K562 (cell line): ENCODE measurements at regions not wholly inside any gene's neighbourhood (a gene's known extent, or its start where the extent isn't known, plus 50 kb on each side); places are given as distances from the start of the nearest gene placed in this dataset.

Source experiments
- ATAC-seq: fragments of 200-7000 bp; cut with Tn5 transposase; 3 replicates; pipeline ENCODE4 v1.9.1; 2020; ENCODE audit warnings: moderate library complexity
- BruUV-seq: library from RNA; stranded (reverse); fragments of 400-500 nt; replicated peaks from 2 replicates; lab custom pipeline; 2021; lab: Mats Ljungman, UMichigan
- CTCF ChIA-PET: fragments of 300-600 bp; formaldehyde crosslinking; extraction: SDS; loops from one replicate; lab custom pipeline; 2021; ENCODE audit warnings: low intra/inter-chr PET ratio; lab: Yijun Ruan, JAX
- POLR2A ChIA-PET: fragments of 300-600, 350-650 bp; sonication (Branson Sonifier 250); formaldehyde crosslinking; extraction: SDS; loops from one replicate; lab custom pipeline; 2021; ENCODE audit warnings: antibody characterized with exemption, inconsistent platforms; lab: Yijun Ruan, JAX
- DNase-seq, 4 experiments: peaks; one replicate each; pipeline versions ENCODE4 v3.0.0 to v3.0.0-alpha.2; 2011 to 2018; ENCODE audit warnings: low spot score in 3 of 4, mixed read lengths in 3 of 4; ENCODE audit errors: extremely low read depth in 1 of 4
- FAIRE-seq: peaks from 2 replicates; lab custom pipeline; 2011; peaks lifted over from hg19 to GRCh38; lab: Jason Lieb, UNC
- H2AFZ ChIP-seq: 2 replicates; pipeline ENCODE4 v1.6.0; 2011; ENCODE audit warnings: low read depth, low read length, control low read depth, inconsistent platforms
- H3K27ac ChIP-seq: fragments of 200-600 bp; 3 replicates; pipeline ENCODE4 v1.8.0; 2011; ENCODE audit warnings: low read depth, mild to moderate bottlenecking, control low read depth, inconsistent platforms, low read length, moderate library complexity, mixed read lengths; ENCODE audit errors: extremely low read depth
- H3K27me3 ChIP-seq, 2 experiments: fragments of 300-600 bp in 1 of 2; 2 replicates in 1 of 2; 3 replicates in 1 of 2; pipeline versions ENCODE4 v1.6.0 to v1.8.0; 2011; ENCODE audit warnings: inconsistent platforms in 2 of 2, low read length in 2 of 2, mild to moderate bottlenecking in 1 of 2, mixed read lengths in 1 of 2, moderate library complexity in 1 of 2; ENCODE audit not compliant: control insufficient read depth in 2 of 2, insufficient read depth in 2 of 2
- H3K36me3 ChIP-seq: fragments of 300-600 bp; 3 replicates; pipeline ENCODE4 v1.8.0; 2011; ENCODE audit warnings: mild to moderate bottlenecking, low read length, inconsistent platforms; ENCODE audit not compliant: control insufficient read depth, insufficient read depth
- H3K4me1 ChIP-seq, 2 experiments: fragments of 200-600 bp in 1 of 2; replicated peaks in 1 of 2; 2 replicates in 1 of 2; 3 replicates in 1 of 2; pipeline versions ENCODE4 v1.5.1 to v1.8.0; 2011; ENCODE audit warnings: inconsistent platforms in 2 of 2, low read length in 2 of 2, mild to moderate bottlenecking in 1 of 2, mixed read lengths in 1 of 2, moderate library complexity in 1 of 2; ENCODE audit not compliant: control insufficient read depth in 2 of 2, insufficient read depth in 2 of 2
- H3K4me2 ChIP-seq: 2 replicates; pipeline ENCODE4 v1.6.1; 2011; ENCODE audit warnings: low read length, control low read depth, inconsistent platforms, mixed read lengths; ENCODE audit not compliant: insufficient read depth
- H3K4me3 ChIP-seq: fragments of 200-600 bp; sonication (generic), shearing (Covaris generic); 2 replicates; pipeline ENCODE4 v1.5.1; 2016; ENCODE audit warnings: control low read depth, inconsistent platforms
- H3K79me2 ChIP-seq: fragments of 200-600 bp; 3 replicates; pipeline ENCODE4 v1.8.0; 2011; ENCODE audit warnings: low read length, inconsistent platforms; ENCODE audit not compliant: control insufficient read depth, insufficient read depth
- H3K9ac ChIP-seq, 2 experiments: 2 replicates each; pipeline versions ENCODE4 v1.6.0 to v1.6.1; 2011; ENCODE audit warnings: low read depth in 2 of 2, low read length in 2 of 2, control low read depth in 1 of 2, inconsistent platforms in 1 of 2, mild to moderate bottlenecking in 1 of 2, mixed read lengths in 1 of 2; ENCODE audit not compliant: insufficient read depth in 1 of 2
- H3K9me1 ChIP-seq: one replicate; pipeline ENCODE4 v1.6.0; 2011; ENCODE audit warnings: inconsistent platforms, mild to moderate bottlenecking, low read length, moderate library complexity; ENCODE audit not compliant: control insufficient read depth, insufficient read depth
- H3K9me3 ChIP-seq: replicated peaks from 2 replicates; pipeline ENCODE4 v1.5.1; 2011; ENCODE audit warnings: low read depth, low read length, inconsistent platforms; ENCODE audit not compliant: control insufficient read depth, insufficient read depth
- H4K20me1 ChIP-seq: replicated peaks from 2 replicates; pipeline ENCODE4 v1.6.1; 2011; ENCODE audit warnings: low read length, inconsistent platforms, mixed read lengths; ENCODE audit not compliant: control insufficient read depth, insufficient read depth
- ATF7 ChIP-seq: fragments of 450-650 bp; IDR thresholded peaks from 2 replicates; pipeline ENCODE4 v1.7.1; 2014; ENCODE audit warnings: mild to moderate bottlenecking, moderate library complexity
- BRF1 ChIP-seq: IDR thresholded peaks from 3 replicates; pipeline ENCODE4 v1.6.1; 2011; ENCODE audit warnings: borderline replicate concordance, mild to moderate bottlenecking; ENCODE audit not compliant: insufficient read length; ENCODE audit errors: extremely low read depth
- GTF2F1 ChIP-seq: IDR thresholded peaks from 2 replicates; pipeline ENCODE4 v1.6.1; 2011; ENCODE audit warnings: low read depth, low read length, improper control_type of control experiment
- ILF3 ChIP-seq: fragments of 450-650 bp; IDR thresholded peaks from 2 replicates; pipeline ENCODE4 v1.6.1; 2018; ENCODE audit warnings: antibody characterized with exemption, mild to moderate bottlenecking, moderate library complexity, borderline replicate concordance
- POLR2A ChIP-seq: fragments of 450-650 bp; conservative IDR thresholded peaks from 2 replicates; pipeline ENCODE4 v1.6.1; 2016
- SOX6 ChIP-seq: fragments of 450-650 bp; IDR thresholded peaks from 2 replicates; pipeline ENCODE4 v1.6.1; 2014; ENCODE audit warnings: mild to moderate bottlenecking
- ZBTB1 ChIP-seq: sonication (generic); formaldehyde crosslinking; IDR thresholded peaks from 2 replicates; pipeline ENCODE4 v1.8.1; 2023; ENCODE audit warnings: missing genetic modification reagents, low read depth, mild to moderate bottlenecking, borderline replicate concordance
- ZNF707 ChIP-seq: fragments of 250-450 bp; sonication (Bioruptor Pico); conservative IDR thresholded peaks from 2 replicates; pipeline ENCODE4 v1.8.0; 2022; ENCODE audit warnings: inconsistent platforms, mild to moderate bottlenecking, moderate library complexity
- ZSCAN32 ChIP-seq: fragments of 450-650 bp; formaldehyde crosslinking; IDR thresholded peaks from 2 replicates; pipeline ENCODE4 v1.4.0; 2020; ENCODE audit warnings: mild to moderate bottlenecking, moderate library complexity
- WGBS: fragments of 100-300 bp; shearing (Covaris generic); methylation state at CpG from one replicate; pipeline ENCODE4 v1.1.6; 2016; ENCODE audit warnings: low coverage, mixed read lengths; ENCODE audit not compliant: insufficient coverage; ENCODE audit errors: missing lambda C conversion rate; 5-methylcytosine and 5-hydroxymethylcytosine counted together
- in situ Hi-C: fragments of 300-500 bp; cut with MboI; formaldehyde crosslinking; loops from 4 replicates; pipeline ENCODE4 v1.15.0; 2018; ENCODE audit warnings: inconsistent platforms, mixed read lengths
- intact Hi-C: fragments of 100-400 bp; cut with micrococcal nuclease; formaldehyde crosslinking; loops from 2 replicates; pipeline ENCODE4 v1.14.2; 2022
- TF ChIP-seq, protein P1 (sequence below): fragments of 250-450 bp; sonication (Bioruptor Pico); IDR thresholded peaks from 2 replicates; pipeline ENCODE4 v1.8.0; 2022; ENCODE audit warnings: moderate library complexity, mild to moderate bottlenecking, inconsistent platforms
- TF ChIP-seq, protein P2 (sequence below), 2 experiments: fragments of 450-650 bp; conservative IDR thresholded peaks; 2 replicates each; pipeline ENCODE4 v1.6.1; 2017; ENCODE audit warnings: mild to moderate bottlenecking in 2 of 2, moderate library complexity in 2 of 2
- TF ChIP-seq, protein P3 (sequence below): sonication (generic); formaldehyde crosslinking; IDR thresholded peaks from 2 replicates; pipeline ENCODE4 v1.8.0; 2022; ENCODE audit warnings: missing genetic modification reagents, mild to moderate bottlenecking, moderate library complexity, borderline replicate concordance
- TF ChIP-seq, protein P4 (sequence below): fragments of 250-450 bp; sonication (Bioruptor Pico); IDR thresholded peaks from 2 replicates; pipeline ENCODE4 v1.8.0; 2022; ENCODE audit warnings: inconsistent platforms, mild to moderate bottlenecking, moderate library complexity, borderline replicate concordance

DNA sequence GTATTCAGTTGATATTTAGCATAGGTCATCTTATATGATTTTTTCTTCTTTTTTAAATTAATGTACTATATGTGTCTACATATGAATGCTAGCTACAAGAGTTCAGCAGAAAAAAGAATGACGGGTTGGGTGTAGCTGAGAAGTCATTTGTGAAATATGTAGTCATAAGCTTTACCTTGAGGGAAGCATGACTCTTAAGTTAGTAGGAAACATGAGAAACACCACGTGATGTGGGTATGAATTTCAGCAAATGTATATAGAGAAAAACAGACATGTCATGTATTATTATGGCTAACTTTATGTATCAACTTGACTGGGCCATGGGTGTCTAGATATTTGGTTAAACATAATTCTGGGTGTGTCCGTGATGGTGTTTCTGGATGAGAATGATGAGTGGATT lies 125.0 kb downstream of the RAP2B start:
- in situ Hi-C loops: loop anchor here (25.0 kb wide), 1 partner anchor 250 kb away; no protein-coding TSS in a partner anchor

DNA sequence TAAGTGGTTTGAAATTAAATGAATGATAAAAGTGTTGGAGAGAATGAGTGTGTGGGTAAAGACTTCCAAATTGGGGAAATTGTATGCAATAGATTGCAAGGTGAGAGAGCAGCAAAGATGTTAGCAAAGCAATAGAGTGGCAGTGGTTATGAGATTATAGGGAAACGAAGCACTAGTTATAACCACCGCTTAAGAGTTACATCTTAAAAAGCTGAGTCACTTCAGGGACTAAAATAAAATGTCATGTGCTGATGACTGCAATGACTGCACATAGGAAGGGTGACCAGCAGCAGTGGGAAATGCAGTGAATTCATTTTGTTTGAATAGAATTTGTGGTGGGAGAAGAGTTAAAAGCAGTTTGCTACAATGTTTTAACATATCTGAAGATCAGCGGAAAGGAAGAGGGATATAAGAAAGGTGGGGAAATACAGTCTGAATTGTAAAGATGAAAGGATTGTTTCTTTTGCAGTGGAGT lies 127.3 kb downstream of the RAP2B start:
- CTCF ChIA-PET: interaction anchor here (1.7 kb wide), 1 partner anchor 263 kb away, joined by 6 read pairs; no protein-coding TSS in a partner anchor
- peak; percentile 84 for ATAC-seq
- H4K20me1 ChIP-seq: no peaks in the 10 kb centered on the region
- H3K4me2 ChIP-seq: peak overlapping the region; percentile 22; the same call in 1 of the 2 replicates
- H3K27me3 ChIP-seq: no peaks in the 10 kb centered on the region
- no peak overlapping the region for H3K4me3 ChIP-seq
- peaks cover 0 to 35% of the 10 kb centered on the region in 2 experiments; a peak in 2 of 5 replicates for H3K4me1 ChIP-seq
- FAIRE-seq: peak; percentile 86
- H3K9me3 ChIP-seq: no peaks in the 10 kb centered on the region
- no peaks in the 10 kb centered on the region for H3K36me3 ChIP-seq
- DNase-seq: peak; percentile 36 to 80 (median 54)
- WGBS: 0% methylated on average over 3 of the region's 3 CpGs
- BruUV-seq: no TSS peak
- intact Hi-C loops: loop anchor here (1.0 to 2.0 kb wide), 2 partner anchors 59 to 124 kb away; no protein-coding TSS in a partner anchor
- in situ Hi-C loops: loop anchor here (25.0 kb wide), 1 partner anchor 252 kb away; no protein-coding TSS in a partner anchor
- H3K79me2 ChIP-seq: no peaks in the 10 kb centered on the region
- POLR2A ChIA-PET: no interaction called here
- peak overlapping the region in 1 of 2 experiments; percentile 52; a peak in 2 of 4 replicates for H3K9ac ChIP-seq
- peak overlapping the region; percentile 83 for H2AFZ ChIP-seq
- H3K9me1 ChIP-seq: no peaks in the 10 kb centered on the region
- peak overlapping the region; percentile 73 for H3K27ac ChIP-seq
- TF ChIP-seq GTF2F1 (no peak), ATF7 (peak; percentile 40; the same call in 1 of the 2 replicates), ZSCAN32 (CRISPR knock-in tag) (no peak), ZNF707 (no peak), SOX6 (no peak)
- TF ChIP-seq, protein P1, sequence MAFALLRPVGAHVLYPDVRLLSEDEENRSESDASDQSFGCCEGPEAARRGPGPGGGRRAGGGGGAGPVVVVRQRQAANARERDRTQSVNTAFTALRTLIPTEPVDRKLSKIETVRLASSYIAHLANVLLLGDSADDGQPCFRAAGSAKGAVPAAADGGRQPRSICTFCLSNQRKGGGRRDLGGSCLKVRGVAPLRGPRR (CRISPR knock-in tag): no peak
- TF ChIP-seq, protein P2, sequence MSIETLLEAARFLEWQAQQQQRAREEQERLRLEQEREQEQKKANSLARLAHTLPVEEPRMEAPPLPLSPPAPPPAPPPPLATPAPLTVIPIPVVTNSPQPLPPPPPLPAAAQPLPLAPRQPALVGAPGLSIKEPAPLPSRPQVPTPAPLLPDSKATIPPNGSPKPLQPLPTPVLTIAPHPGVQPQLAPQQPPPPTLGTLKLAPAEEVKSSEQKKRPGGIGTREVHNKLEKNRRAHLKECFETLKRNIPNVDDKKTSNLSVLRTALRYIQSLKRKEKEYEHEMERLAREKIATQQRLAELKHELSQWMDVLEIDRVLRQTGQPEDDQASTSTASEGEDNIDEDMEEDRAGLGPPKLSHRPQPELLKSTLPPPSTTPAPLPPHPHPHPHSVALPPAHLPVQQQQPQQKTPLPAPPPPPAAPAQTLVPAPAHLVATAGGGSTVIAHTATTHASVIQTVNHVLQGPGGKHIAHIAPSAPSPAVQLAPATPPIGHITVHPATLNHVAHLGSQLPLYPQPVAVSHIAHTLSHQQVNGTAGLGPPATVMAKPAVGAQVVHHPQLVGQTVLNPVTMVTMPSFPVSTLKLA (conservative IDR thresholded peaks at IDR 0.05): peak in 1 of 2 experiments; percentile 56; a peak in 1 of 4 replicates
- TF ChIP-seq, protein P3, sequence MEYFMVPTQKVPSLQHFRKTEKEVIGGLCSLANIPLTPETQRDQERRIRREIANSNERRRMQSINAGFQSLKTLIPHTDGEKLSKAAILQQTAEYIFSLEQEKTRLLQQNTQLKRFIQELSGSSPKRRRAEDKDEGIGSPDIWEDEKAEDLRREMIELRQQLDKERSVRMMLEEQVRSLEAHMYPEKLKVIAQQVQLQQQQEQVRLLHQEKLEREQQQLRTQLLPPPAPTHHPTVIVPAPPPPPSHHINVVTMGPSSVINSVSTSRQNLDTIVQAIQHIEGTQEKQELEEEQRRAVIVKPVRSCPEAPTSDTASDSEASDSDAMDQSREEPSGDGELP: no peak
- TF ChIP-seq, protein P4, sequence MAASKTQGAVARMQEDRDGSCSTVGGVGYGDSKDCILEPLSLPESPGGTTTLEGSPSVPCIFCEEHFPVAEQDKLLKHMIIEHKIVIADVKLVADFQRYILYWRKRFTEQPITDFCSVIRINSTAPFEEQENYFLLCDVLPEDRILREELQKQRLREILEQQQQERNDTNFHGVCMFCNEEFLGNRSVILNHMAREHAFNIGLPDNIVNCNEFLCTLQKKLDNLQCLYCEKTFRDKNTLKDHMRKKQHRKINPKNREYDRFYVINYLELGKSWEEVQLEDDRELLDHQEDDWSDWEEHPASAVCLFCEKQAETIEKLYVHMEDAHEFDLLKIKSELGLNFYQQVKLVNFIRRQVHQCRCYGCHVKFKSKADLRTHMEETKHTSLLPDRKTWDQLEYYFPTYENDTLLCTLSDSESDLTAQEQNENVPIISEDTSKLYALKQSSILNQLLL (CRISPR knock-in tag): no peak

More for the DNA sequence above, 125.0 kb downstream of the RAP2B start:
- no peaks in the 10 kb centered on the region for H3K79me2 ChIP-seq
- intact Hi-C loops: no loop called here
- no peaks in the 10 kb centered on the region for H3K9me3 ChIP-seq
- FAIRE-seq (no peak), DNase-seq (no peak)
- no peaks in the 10 kb centered on the region for H4K20me1 ChIP-seq
- H3K36me3 ChIP-seq: no peaks in the 10 kb centered on the region
- no peaks in the 10 kb centered on the region for H3K27me3 ChIP-seq
- H3K4me1 ChIP-seq: peaks cover 0 to 33% of the 10 kb centered on the region in 2 experiments; a peak in 2 of 5 replicates
- ChIA-PET POLR2A (no interaction called here), CTCF (no interaction called here)
- H2AFZ ChIP-seq: 0 out of 2 replicates have a peak overlapping the region, but pooled peaks have one; percentile 17
- H3K4me2 ChIP-seq: no peak overlapping the region
- WGBS: 74% methylated on average over 3 of the region's 3 CpGs
- H3K4me3 ChIP-seq: no peak overlapping the region
- H3K9ac ChIP-seq: no peak overlapping the region
- BruUV-seq: no TSS peak
- TF ChIP-seq ILF3 (no peak), ZBTB1 (CRISPR knock-in tag) (no peak), BRF1 (no peak), POLR2A (no peak)
- TF ChIP-seq, all 486 proteins: peak for 0
- no peak overlapping the region for H3K27ac ChIP-seq
- no peak for ATAC-seq
- H3K9me1 ChIP-seq: no peaks in the 10 kb centered on the region
